Endothelial cell (in vitro differentiated cells): ENCODE measurements at regions not wholly inside any gene's neighbourhood (a gene's known extent, or its start where the extent isn't known, plus 50 kb on each side); places are given as distances from the start of the nearest gene placed in this dataset.

Experiments used
- DNase-seq: peaks from one replicate; pipeline ENCODE4 v3.0.0; 2021; ENCODE audit warnings: low spot score
- H3K27ac Mint-ChIP-seq: one replicate; pipeline ENCODE4 v1.8.0; 2021; ENCODE audit warnings: mixed read lengths, inconsistent platforms; ENCODE audit not compliant: unreplicated experiment
- H3K27me3 Mint-ChIP-seq: one replicate; pipeline ENCODE4 v1.8.0; 2021; ENCODE audit warnings: mild to moderate bottlenecking, moderate library complexity, mixed read lengths, inconsistent platforms; ENCODE audit not compliant: unreplicated experiment
- H3K36me3 Mint-ChIP-seq: one replicate; pipeline ENCODE4 v1.8.0; 2021; ENCODE audit warnings: mild to moderate bottlenecking, low read depth, mixed read lengths, inconsistent platforms; ENCODE audit not compliant: unreplicated experiment
- H3K4me1 Mint-ChIP-seq: one replicate; pipeline ENCODE4 v1.8.0; 2021; ENCODE audit warnings: mild to moderate bottlenecking, mixed read lengths, inconsistent platforms; ENCODE audit not compliant: unreplicated experiment
- H3K4me3 Mint-ChIP-seq: one replicate; pipeline ENCODE4 v1.8.0; 2021; ENCODE audit warnings: mild to moderate bottlenecking, mixed read lengths, inconsistent platforms; ENCODE audit not compliant: unreplicated experiment
- H3K9me3 Mint-ChIP-seq: one replicate; pipeline ENCODE4 v1.8.0; 2021; ENCODE audit warnings: mixed read lengths, inconsistent platforms; ENCODE audit not compliant: unreplicated experiment
- TF ChIP-seq, protein P1 (sequence below): fragments of 200-600 bp; sonication (generic); IDR thresholded peaks from one replicate; pipeline ENCODE4 v1.5.0; 2021; ENCODE audit warnings: antibody characterized with exemption; ENCODE audit not compliant: unreplicated experiment

DNA sequence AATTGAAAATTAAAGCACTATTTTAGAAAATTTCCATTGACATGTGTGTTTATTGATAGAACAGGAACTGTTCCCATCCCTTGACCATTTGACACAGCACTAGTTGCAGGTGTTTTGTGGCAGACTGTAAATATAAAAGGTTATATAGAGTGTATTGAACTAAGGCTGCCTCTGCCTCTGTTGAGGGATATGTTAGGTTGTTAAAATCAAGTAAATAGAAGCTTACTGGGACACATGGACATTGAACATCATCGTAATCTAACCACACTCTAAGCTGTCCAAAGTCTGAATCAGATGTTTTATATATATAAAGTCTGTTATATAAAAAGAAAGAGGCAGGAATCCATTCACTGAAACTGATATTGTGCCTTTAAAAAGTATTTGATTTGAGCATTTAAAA, 308.1 kb upstream of the PKN2 start:
- H3K27me3 Mint-ChIP-seq, result no peaks in the 10 kb centered on the region
- DNase-seq, result no peak
- H3K36me3 Mint-ChIP-seq, result no peaks in the 10 kb centered on the region
- TF ChIP-seq, protein P1, sequence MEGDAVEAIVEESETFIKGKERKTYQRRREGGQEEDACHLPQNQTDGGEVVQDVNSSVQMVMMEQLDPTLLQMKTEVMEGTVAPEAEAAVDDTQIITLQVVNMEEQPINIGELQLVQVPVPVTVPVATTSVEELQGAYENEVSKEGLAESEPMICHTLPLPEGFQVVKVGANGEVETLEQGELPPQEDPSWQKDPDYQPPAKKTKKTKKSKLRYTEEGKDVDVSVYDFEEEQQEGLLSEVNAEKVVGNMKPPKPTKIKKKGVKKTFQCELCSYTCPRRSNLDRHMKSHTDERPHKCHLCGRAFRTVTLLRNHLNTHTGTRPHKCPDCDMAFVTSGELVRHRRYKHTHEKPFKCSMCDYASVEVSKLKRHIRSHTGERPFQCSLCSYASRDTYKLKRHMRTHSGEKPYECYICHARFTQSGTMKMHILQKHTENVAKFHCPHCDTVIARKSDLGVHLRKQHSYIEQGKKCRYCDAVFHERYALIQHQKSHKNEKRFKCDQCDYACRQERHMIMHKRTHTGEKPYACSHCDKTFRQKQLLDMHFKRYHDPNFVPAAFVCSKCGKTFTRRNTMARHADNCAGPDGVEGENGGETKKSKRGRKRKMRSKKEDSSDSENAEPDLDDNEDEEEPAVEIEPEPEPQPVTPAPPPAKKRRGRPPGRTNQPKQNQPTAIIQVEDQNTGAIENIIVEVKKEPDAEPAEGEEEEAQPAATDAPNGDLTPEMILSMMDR, result no peak
- H3K4me1 Mint-ChIP-seq, result no peaks in the 10 kb centered on the region
- no peak overlapping the region for H3K27ac Mint-ChIP-seq
- no peaks in the 10 kb centered on the region for H3K9me3 Mint-ChIP-seq
- H3K4me3 Mint-ChIP-seq, result no peak overlapping the region

DNA sequence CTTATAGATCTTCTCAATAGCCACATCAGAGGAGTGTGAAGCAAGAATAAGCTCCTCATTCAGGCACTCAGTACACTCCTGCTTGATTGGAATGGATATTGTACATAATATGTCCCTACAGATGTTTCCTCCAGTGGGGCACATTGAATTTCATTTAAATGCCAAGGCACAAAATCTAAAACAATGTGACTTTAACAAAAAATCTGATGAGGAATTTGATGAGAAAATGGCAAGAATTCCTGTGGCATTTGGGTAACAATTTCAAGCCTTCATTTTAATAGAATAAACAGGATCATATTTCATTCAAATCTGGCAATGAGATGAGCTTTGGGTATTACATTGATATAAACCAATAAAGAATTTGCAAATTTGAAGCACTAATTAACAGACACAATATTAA, 307.7 kb upstream of the PKN2 start:
- H3K27ac Mint-ChIP-seq, result no peak overlapping the region
- no peak for DNase-seq
- H3K9me3 Mint-ChIP-seq, result no peaks in the 10 kb centered on the region
- H3K27me3 Mint-ChIP-seq, result no peaks in the 10 kb centered on the region
- no peaks in the 10 kb centered on the region for H3K4me1 Mint-ChIP-seq
- H3K36me3 Mint-ChIP-seq, result no peaks in the 10 kb centered on the region
- TF ChIP-seq, protein P1, result no peak
- no peak overlapping the region for H3K4me3 Mint-ChIP-seq

DNA sequence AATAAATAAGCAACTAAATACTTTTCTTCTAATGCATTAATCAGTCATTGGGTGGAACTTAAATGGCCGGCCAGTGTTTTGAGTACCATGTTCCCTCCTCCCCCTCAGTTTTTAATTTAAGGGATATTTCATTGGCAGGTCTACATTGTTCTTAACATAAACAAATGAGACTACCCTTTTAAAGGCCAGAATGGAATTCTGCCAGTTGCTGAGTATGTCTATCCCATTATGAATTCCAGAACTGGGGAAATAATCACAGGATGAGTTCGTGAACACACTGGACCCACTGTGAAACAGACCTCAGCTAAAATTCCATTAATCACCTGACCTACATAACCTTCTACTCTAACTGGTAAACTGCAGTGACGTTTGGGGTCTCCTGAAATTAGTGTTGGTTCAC, 305.5 kb upstream of the PKN2 start:
- Mint-ChIP-seq H3K9me3 (no peaks in the 10 kb centered on the region), H3K36me3 (no peaks in the 10 kb centered on the region), H3K4me3 (no peak overlapping the region), H3K27ac (no peak overlapping the region), H3K4me1 (no peaks in the 10 kb centered on the region), H3K27me3 (no peaks in the 10 kb centered on the region)
- TF ChIP-seq, protein P1, result no peak
- DNase-seq, result no peak

DNA sequence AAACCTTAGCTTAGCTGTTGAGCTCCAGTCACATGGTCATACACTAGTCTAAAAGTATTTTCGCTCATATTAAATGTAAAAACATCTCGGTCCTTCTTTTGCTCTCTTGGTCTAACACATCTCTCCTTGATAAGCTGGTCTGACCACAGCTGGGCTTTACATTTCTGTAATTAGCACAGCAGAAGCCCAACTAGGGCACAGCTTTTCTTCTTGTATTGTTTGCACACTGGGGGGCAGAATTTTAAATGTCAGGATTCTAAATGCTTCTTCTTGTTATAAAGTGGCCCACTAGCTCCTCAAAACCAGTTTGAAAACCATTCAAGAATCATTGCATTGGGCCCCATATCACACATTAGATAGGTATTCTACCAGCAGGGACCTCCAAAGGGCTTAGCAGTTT, 289.1 kb upstream of the PKN2 start:
- no peaks in the 10 kb centered on the region for H3K9me3 Mint-ChIP-seq
- no peak overlapping the region for H3K4me3 Mint-ChIP-seq
- no peak for DNase-seq
- TF ChIP-seq, protein P1, result no peak
- no peaks in the 10 kb centered on the region for H3K36me3 Mint-ChIP-seq
- no peaks in the 10 kb centered on the region for H3K4me1 Mint-ChIP-seq
- no peak overlapping the region for H3K27ac Mint-ChIP-seq
- H3K27me3 Mint-ChIP-seq, result no peaks in the 10 kb centered on the region

DNA sequence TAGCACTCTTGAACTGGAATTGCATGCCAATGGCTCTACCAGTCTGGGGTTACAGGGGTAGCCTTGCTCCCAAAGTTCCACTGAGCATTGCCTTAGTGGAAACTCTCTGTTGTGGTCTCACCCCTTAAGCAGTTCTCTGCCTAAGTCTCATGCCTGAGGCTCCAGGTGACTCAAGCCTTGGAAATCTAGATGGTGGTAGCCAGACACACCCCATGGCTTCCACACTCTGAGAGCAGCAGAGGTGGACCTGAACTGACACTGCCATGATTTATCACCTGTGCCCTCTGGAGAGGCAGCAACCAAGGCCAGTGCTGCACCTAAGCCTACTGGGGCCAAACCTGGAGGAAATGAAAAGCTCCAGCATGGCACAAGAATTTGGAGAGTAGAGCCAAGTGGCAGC, 285.7 kb upstream of the PKN2 start:
- Mint-ChIP-seq H3K4me1 (no peaks in the 10 kb centered on the region), H3K4me3 (no peak overlapping the region), H3K36me3 (no peaks in the 10 kb centered on the region), H3K27ac (no peak overlapping the region), H3K27me3 (no peaks in the 10 kb centered on the region), H3K9me3 (no peaks in the 10 kb centered on the region)
- no peak for DNase-seq
- TF ChIP-seq, protein P1, result no peak
